Chondrocyte (in vitro differentiated cells): ENCODE measurements at regions not wholly inside any gene's neighbourhood (a gene's known extent, or its start where the extent isn't known, plus 50 kb on each side); places are given as distances from the start of the nearest gene placed in this dataset.

ENCODE experiments used
- DNase-seq: peaks from one replicate; pipeline ENCODE4 v3.0.0; 2021; ENCODE audit warnings: mixed read lengths, low spot score
- H3K27ac Mint-ChIP-seq: one replicate; pipeline ENCODE4 v1.8.0; 2021; ENCODE audit warnings: mild to moderate bottlenecking, moderate library complexity, mixed read lengths; ENCODE audit not compliant: unreplicated experiment
- H3K27me3 Mint-ChIP-seq: 2 replicates; pipeline ENCODE4 v1.8.0; 2021; ENCODE audit warnings: low read depth, mixed read lengths
- H3K36me3 Mint-ChIP-seq: 2 replicates; pipeline ENCODE4 v1.8.0; 2021; ENCODE audit warnings: low read depth, mixed read lengths
- H3K4me1 Mint-ChIP-seq: 2 replicates; pipeline ENCODE4 v1.8.0; 2021; ENCODE audit warnings: low read depth, mild to moderate bottlenecking, mixed read lengths
- H3K4me3 Mint-ChIP-seq: one replicate; pipeline ENCODE4 v1.8.0; 2021; ENCODE audit warnings: mild to moderate bottlenecking, moderate library complexity, mixed read lengths; ENCODE audit not compliant: unreplicated experiment
- H3K9me3 Mint-ChIP-seq: 2 replicates; pipeline ENCODE4 v1.8.0; 2021; ENCODE audit warnings: low read depth, mixed read lengths
- TF ChIP-seq, protein P1 (sequence below): fragments of 200-600 bp; sonication (generic); IDR thresholded peaks from 2 replicates; pipeline ENCODE4 v1.5.0; 2021; ENCODE audit warnings: antibody characterized with exemption, mild to moderate bottlenecking, moderate library complexity

DNA sequence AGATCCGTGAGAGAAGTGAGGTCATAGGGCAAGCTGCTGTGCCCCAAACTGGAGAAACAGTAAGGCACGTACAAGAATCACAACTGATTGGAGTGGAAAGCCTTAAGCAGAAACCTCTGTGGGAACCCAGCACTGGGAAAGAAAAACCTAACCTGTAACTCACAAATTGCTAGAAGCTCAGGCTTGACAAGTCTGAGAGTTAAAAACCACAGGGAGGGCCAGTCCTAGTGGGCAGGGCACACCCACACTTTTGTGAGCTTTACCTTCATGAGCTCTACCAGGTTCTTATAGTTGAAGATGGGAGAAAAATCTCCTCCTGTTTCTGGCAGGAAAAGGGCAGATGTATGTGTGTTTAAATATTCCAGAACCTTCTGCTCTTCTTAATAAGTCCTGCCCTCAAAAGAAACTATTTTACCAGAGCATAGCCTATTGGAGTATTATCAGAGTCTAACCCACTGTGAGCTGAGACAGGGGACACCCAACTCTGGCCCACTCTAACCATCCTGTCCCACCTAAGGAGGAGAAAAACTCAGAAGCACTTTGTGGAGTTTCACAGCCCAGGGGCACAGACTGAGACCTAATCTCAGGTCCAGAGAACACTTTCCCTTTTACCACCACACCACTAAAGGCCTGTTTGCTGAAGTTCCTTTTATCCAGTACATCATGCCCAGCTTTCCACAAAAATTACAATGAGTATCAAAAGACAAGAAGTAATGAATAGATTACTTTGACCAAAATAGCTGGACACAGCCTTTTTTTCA lies 1265.7 kb upstream of the CHAC2 start:
- H3K4me1 Mint-ChIP-seq, result no peaks in the 10 kb centered on the region
- no peak overlapping the region for H3K27ac Mint-ChIP-seq
- no peaks in the 10 kb centered on the region for H3K27me3 Mint-ChIP-seq
- TF ChIP-seq, protein P1, sequence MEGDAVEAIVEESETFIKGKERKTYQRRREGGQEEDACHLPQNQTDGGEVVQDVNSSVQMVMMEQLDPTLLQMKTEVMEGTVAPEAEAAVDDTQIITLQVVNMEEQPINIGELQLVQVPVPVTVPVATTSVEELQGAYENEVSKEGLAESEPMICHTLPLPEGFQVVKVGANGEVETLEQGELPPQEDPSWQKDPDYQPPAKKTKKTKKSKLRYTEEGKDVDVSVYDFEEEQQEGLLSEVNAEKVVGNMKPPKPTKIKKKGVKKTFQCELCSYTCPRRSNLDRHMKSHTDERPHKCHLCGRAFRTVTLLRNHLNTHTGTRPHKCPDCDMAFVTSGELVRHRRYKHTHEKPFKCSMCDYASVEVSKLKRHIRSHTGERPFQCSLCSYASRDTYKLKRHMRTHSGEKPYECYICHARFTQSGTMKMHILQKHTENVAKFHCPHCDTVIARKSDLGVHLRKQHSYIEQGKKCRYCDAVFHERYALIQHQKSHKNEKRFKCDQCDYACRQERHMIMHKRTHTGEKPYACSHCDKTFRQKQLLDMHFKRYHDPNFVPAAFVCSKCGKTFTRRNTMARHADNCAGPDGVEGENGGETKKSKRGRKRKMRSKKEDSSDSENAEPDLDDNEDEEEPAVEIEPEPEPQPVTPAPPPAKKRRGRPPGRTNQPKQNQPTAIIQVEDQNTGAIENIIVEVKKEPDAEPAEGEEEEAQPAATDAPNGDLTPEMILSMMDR, result no peak
- no peaks in the 10 kb centered on the region for H3K36me3 Mint-ChIP-seq
- H3K9me3 Mint-ChIP-seq, result no peaks in the 10 kb centered on the region
- DNase-seq, result no peak
- no peak overlapping the region for H3K4me3 Mint-ChIP-seq

DNA sequence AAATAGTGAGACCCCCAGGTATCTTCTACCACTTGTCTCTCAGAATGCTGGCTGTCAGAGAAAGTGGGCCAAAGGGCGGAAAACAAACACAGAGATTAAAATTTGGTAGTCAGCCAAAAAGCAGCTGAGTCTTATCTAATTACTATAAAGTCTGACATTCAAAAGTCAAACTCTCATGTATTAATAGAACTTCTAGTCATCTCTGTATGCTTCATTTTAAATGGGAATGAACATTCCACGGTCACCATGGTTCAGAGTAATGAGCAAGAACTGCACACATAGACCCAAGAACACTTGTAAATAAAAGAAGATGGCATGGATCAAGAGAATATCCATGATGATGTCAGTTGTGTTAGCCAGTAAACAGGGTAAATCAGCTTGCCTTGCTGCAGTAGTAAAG lies 1267.0 kb upstream of the CHAC2 start:
- no peaks in the 10 kb centered on the region for H3K4me1 Mint-ChIP-seq
- no peaks in the 10 kb centered on the region for H3K27me3 Mint-ChIP-seq
- no peak for DNase-seq
- TF ChIP-seq, protein P1, result no peak
- no peaks in the 10 kb centered on the region for H3K9me3 Mint-ChIP-seq
- no peak overlapping the region for H3K4me3 Mint-ChIP-seq
- no peak overlapping the region for H3K27ac Mint-ChIP-seq
- no peaks in the 10 kb centered on the region for H3K36me3 Mint-ChIP-seq

DNA sequence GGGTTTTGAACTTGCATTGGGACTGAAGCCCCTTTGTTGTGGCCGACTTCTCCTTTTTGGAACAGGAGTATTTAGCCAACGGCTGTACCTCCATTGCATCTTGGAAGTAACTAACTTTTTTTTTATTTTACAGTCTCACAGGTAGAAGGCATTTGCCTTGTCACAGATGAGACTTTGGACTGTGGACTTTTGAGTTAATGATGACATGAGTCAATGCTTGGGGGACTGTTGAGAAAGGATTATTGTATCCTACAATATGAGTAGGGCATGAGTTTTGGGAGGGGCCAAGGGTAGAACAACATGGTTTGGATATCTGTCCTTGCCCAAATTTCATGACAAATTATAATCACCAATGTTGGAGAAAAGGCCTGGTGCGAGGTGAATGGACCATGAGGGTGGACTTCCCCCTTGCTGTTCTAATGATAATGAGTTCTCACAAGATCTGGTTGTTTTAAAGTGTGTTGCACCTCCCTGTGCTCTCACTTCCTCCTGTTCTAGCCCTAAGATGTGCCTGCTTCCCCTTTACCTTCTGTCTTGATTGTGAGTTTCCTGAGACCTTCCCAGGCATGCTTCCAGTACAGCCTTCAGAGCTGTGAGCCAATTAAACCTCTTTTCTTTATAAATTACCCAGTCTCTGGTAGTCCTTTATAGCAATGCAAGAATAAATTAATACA lies 1269.4 kb upstream of the CHAC2 start:
- TF ChIP-seq, protein P1, result no peak
- H3K9me3 Mint-ChIP-seq, result no peaks in the 10 kb centered on the region
- no peaks in the 10 kb centered on the region for H3K27me3 Mint-ChIP-seq
- no peak overlapping the region for H3K4me3 Mint-ChIP-seq
- no peaks in the 10 kb centered on the region for H3K36me3 Mint-ChIP-seq
- no peak overlapping the region for H3K27ac Mint-ChIP-seq
- H3K4me1 Mint-ChIP-seq, result no peaks in the 10 kb centered on the region
- no peak for DNase-seq

DNA sequence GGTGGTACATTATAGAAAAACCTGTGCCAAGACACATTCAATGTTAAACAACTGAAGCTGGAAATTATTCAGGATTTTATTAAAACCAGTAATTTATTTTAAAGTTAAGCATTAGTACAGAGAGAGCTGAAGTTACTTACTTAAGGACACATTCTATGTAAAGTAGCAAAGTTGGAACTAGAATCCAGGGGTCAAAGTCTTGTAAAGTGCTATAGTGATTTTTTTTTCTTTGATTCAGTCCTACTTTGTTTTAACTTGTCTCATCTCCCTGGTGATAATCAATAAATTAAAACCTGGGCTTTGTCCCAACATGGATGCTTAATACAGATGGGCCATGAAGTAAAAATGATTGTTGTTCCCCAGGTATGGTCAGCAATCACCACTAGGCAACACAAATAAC lies 1271.8 kb upstream of the CHAC2 start:
- Mint-ChIP-seq H3K9me3 (peaks cover 8% of the 10 kb centered on the region), H3K36me3 (no peaks in the 10 kb centered on the region), H3K27ac (no peak overlapping the region), H3K4me1 (no peaks in the 10 kb centered on the region), H3K27me3 (no peaks in the 10 kb centered on the region), H3K4me3 (no peak overlapping the region)
- TF ChIP-seq, protein P1, result no peak
- no peak for DNase-seq

DNA sequence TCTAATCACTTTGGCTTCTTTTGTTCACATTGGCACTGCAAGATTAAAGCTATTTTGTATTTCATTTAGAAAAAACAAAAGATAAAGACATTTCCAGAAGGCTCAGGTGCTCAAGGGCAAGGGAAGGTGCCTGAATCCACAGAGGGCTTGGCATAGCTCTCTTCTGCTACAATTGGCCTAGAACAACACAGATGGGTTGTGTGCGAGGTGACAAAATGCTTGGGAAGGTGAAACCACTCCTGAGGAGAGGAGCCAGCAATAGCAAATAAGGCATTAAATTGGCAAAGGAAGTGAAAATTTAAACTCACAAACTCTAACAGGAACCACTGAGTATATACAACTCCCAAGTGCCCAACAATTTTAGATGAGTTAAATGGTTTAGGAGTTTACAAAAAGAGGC lies 1290.4 kb upstream of the CHAC2 start:
- TF ChIP-seq, protein P1, result no peak
- no peak for DNase-seq
- Mint-ChIP-seq H3K9me3 (peaks cover 2% of the 10 kb centered on the region), H3K27ac (no peak overlapping the region), H3K4me1 (no peaks in the 10 kb centered on the region), H3K36me3 (no peaks in the 10 kb centered on the region), H3K27me3 (peaks cover 2% of the 10 kb centered on the region), H3K4me3 (no peak overlapping the region)
